Breast epithelium (tissue), 4 donors: ENCODE measurements at regions not wholly inside any gene's neighbourhood (a gene's known extent, or its start where the extent isn't known, plus 50 kb on each side); places are given as distances from the start of the nearest gene placed in this dataset.

Experiments
- DNase-seq, 2 donors: peaks; one replicate each; pipeline ENCODE4 v3.0.0-alpha.2; 2019; ENCODE audit warnings: low spot score in 2 of 2
- H3K27ac ChIP-seq, 2 donors: fragments of 200-600 bp; sonication (generic) in 1 of 2; one replicate each; pipeline ENCODE4 v1.5.1; 2016 to 2019; ENCODE audit warnings: mild to moderate bottlenecking in 1 of 2
- H3K27me3 ChIP-seq, 2 donors: fragments of 200-600 bp; sonication (generic) in 1 of 2; one replicate each; pipeline versions ENCODE4 v1.5.1 to v1.6.0; 2017 to 2019; ENCODE audit warnings: control low read depth in 1 of 2, mild to moderate bottlenecking in 1 of 2
- H3K36me3 ChIP-seq: fragments of 200-600 bp; one replicate; pipeline ENCODE4 v1.5.1; 2019
- H3K4me1 ChIP-seq, 2 donors: fragments of 200-600 bp; sonication (generic); one replicate each; pipeline ENCODE4 v1.5.1; 2016 to 2019; ENCODE audit warnings: control low read depth in 1 of 2
- H3K4me3 ChIP-seq, 3 donors: fragments of 200-600 bp; sonication (generic); 1 replicate in 2 of 3; 2 replicates in 1 of 3; pipeline ENCODE4 v1.5.1; 2016 to 2019; ENCODE audit warnings: mild to moderate bottlenecking in 3 of 3, moderate library complexity in 2 of 3
- H3K9me3 ChIP-seq, 2 donors: fragments of 200-600 bp; sonication (generic) in 1 of 2; one replicate each; pipeline ENCODE4 v1.5.1; 2016 to 2019; ENCODE audit warnings: control low read depth in 1 of 2
- CTCF ChIP-seq, 3 donors: fragments of 450-650 bp; IDR thresholded peaks; one replicate each; pipeline ENCODE4 v1.5.1; 2016 to 2017; ENCODE audit warnings: antibody characterized with exemption in 3 of 3, mild to moderate bottlenecking in 3 of 3, moderate library complexity in 3 of 3
- POLR2A ChIP-seq: fragments of 450-650 bp; IDR thresholded peaks from one replicate; pipeline ENCODE4 v1.6.1; 2016; ENCODE audit warnings: antibody characterized with exemption, mild to moderate bottlenecking, moderate library complexity
- POLR2AphosphoS5 ChIP-seq, 3 donors: sonication (generic); formaldehyde crosslinking; IDR thresholded peaks; one replicate each; pipeline ENCODE4 v1.6.1; 2017; ENCODE audit warnings: antibody characterized with exemption in 3 of 3
- intact Hi-C: fragments of 100-400 bp; cut with DNase I; formaldehyde crosslinking; loops from one replicate; pipeline ENCODE4 v1.15.1; 2023; ENCODE audit warnings: low total_unique reads

GRCh38 chr4:107408968-107409367 lies 311.1 kb downstream of the PAPSS1 start:
- TF ChIP-seq POLR2AphosphoS5 (IDR thresholded peaks at IDR 0.05): no peak
- TF ChIP-seq CTCF (IDR thresholded peaks at IDR 0.05): no peak
- no peak for TF ChIP-seq POLR2A
- Histone ChIP-seq H3K27ac (no peak overlapping the region), H3K4me1 (no peaks in the 10 kb centered on the region), H3K9me3 (peaks cover 4 to 28% of the 10 kb centered on the region in 2 donors), H3K27me3 (no peaks in the 10 kb centered on the region), H3K36me3 (no peaks in the 10 kb centered on the region), H3K4me3 (no peak overlapping the region)
- DNase-seq: no peak
- intact Hi-C loops: no loop called here

- no peak for DNase-seq
- H3K36me3 ChIP-seq: no peaks in the 10 kb centered on the region
- H3K4me3 ChIP-seq: no peak overlapping the region
- no peaks in the 10 kb centered on the region for H3K4me1 ChIP-seq
- H3K27ac ChIP-seq: no peak overlapping the region
- intact Hi-C loops: loop anchor here (5.0 kb wide), 1 partner anchor 547 kb away; no protein-coding TSS in a partner anchor
- H3K27me3 ChIP-seq: no peaks in the 10 kb centered on the region
- TF ChIP-seq CTCF (IDR thresholded peaks at IDR 0.05) (no peak), POLR2AphosphoS5 (IDR thresholded peaks at IDR 0.05) (no peak), POLR2A (no peak)
- peaks cover 0 to 4% of the 10 kb centered on the region in 2 donors for H3K9me3 ChIP-seq
Measured at GRCh38 chr4:107404591-107405300, 315.3 kb downstream of the PAPSS1 start.

GRCh38 chr4:107402291-107402690 lies 317.7 kb downstream of the PAPSS1 start:
- intact Hi-C loops: loop anchor here (5.0 kb wide), 1 partner anchor 545 kb away; no protein-coding TSS in a partner anchor

GRCh38 chr4:107392951-107393350 lies 327.1 kb downstream of the PAPSS1 start:
- TF ChIP-seq POLR2AphosphoS5 (IDR thresholded peaks at IDR 0.05) (peak in 1 of 3 donors; percentile 62), POLR2A (no peak), CTCF (IDR thresholded peaks at IDR 0.05) (no peak)
- no peaks in the 10 kb centered on the region for H3K9me3 ChIP-seq
- H3K36me3 ChIP-seq: no peaks in the 10 kb centered on the region
- DNase-seq: no peak
- H3K4me3 ChIP-seq: peak overlapping the region in 1 of 3 donors; percentile 31
- peak overlapping the region in 1 of 2 donors; percentile 62 for H3K27ac ChIP-seq
- intact Hi-C loops: no loop called here
- no peaks in the 10 kb centered on the region for H3K27me3 ChIP-seq
- H3K4me1 ChIP-seq: no peaks in the 10 kb centered on the region

More at GRCh38 chr4:107402291-107402690, 317.7 kb downstream of the PAPSS1 start:
- no peak for TF ChIP-seq POLR2A
- no peak for TF ChIP-seq CTCF (IDR thresholded peaks at IDR 0.05)
- TF ChIP-seq POLR2AphosphoS5 (IDR thresholded peaks at IDR 0.05): no peak
- no peak for DNase-seq
- Histone ChIP-seq H3K9me3 (no peaks in the 10 kb centered on the region), H3K27ac (no peak overlapping the region), H3K4me1 (no peaks in the 10 kb centered on the region), H3K4me3 (no peak overlapping the region), H3K27me3 (no peaks in the 10 kb centered on the region), H3K36me3 (no peaks in the 10 kb centered on the region)

- H3K36me3 ChIP-seq: no peaks in the 10 kb centered on the region
- no peaks in the 10 kb centered on the region for H3K27me3 ChIP-seq
- intact Hi-C loops: no loop called here
- no peaks in the 10 kb centered on the region for H3K4me1 ChIP-seq
- no peak for DNase-seq
- TF ChIP-seq POLR2AphosphoS5 (IDR thresholded peaks at IDR 0.05) (no peak), CTCF (IDR thresholded peaks at IDR 0.05) (no peak), POLR2A (no peak)
- no peaks in the 10 kb centered on the region for H3K9me3 ChIP-seq
- H3K27ac ChIP-seq: no peak overlapping the region
- no peak overlapping the region for H3K4me3 ChIP-seq
Measured at GRCh38 chr4:107392380-107392779, 327.7 kb downstream of the PAPSS1 start.
